ENCODE measurements at regions not wholly inside any gene's neighbourhood (a gene's known extent, or its start where the extent isn't known, plus 50 kb on each side); places are given as distances from the start of the nearest gene placed in this dataset.

GRCh38 chr1:30488324-30488913 lies 235.0 kb downstream of the MATN1 start:
- H3K4me1 Mint-ChIP-seq (ENCODE audit: low read depth), result no peaks in the 10 kb centered on the region
- H3K36me3 Mint-ChIP-seq (ENCODE audit: low read depth), result no peaks in the 10 kb centered on the region
- H3K27me3 Mint-ChIP-seq (ENCODE audit: low read depth), result no peaks in the 10 kb centered on the region
- no peak for DNase-seq (ENCODE audit: low spot score)
- H3K9me3 Mint-ChIP-seq (ENCODE audit: low read depth), result peaks cover 4% of the 10 kb centered on the region
- no peak overlapping the region for H3K27ac Mint-ChIP-seq (ENCODE audit: unreplicated experiment)
- H3K4me3 Mint-ChIP-seq (ENCODE audit: unreplicated experiment), result no peak overlapping the region
- TF ChIP-seq CTCF (IDR thresholded peaks at IDR 0.05), result no peak

- H3K4me1 Mint-ChIP-seq (ENCODE audit: low read depth), result no peaks in the 10 kb centered on the region
- H3K4me3 Mint-ChIP-seq (ENCODE audit: unreplicated experiment), result no peak overlapping the region
- H3K9me3 Mint-ChIP-seq (ENCODE audit: low read depth), result peaks cover 14% of the 10 kb centered on the region
- no peak for DNase-seq (ENCODE audit: low spot score)
- peaks cover under 1% of the 10 kb centered on the region for H3K36me3 Mint-ChIP-seq (ENCODE audit: low read depth)
- no peak for TF ChIP-seq CTCF (IDR thresholded peaks at IDR 0.05)
- H3K27me3 Mint-ChIP-seq (ENCODE audit: low read depth), result no peaks in the 10 kb centered on the region
- H3K27ac Mint-ChIP-seq (ENCODE audit: unreplicated experiment), result no peak overlapping the region
Observed at GRCh38 chr1:30487042-30487441, 236.3 kb downstream of the MATN1 start.

- DNase-seq (ENCODE audit: low spot score), result no peak
- Mint-ChIP-seq H3K4me1 (ENCODE audit: low read depth) (no peaks in the 10 kb centered on the region), H3K36me3 (ENCODE audit: low read depth) (peaks cover 8% of the 10 kb centered on the region), H3K27me3 (ENCODE audit: low read depth) (no peaks in the 10 kb centered on the region), H3K4me3 (ENCODE audit: unreplicated experiment) (no peak overlapping the region), H3K27ac (ENCODE audit: unreplicated experiment) (no peak overlapping the region), H3K9me3 (ENCODE audit: low read depth) (peaks cover 29% of the 10 kb centered on the region)
- TF ChIP-seq CTCF (IDR thresholded peaks at IDR 0.05), result no peak
Observed at GRCh38 chr1:30485072-30485471, 238.3 kb downstream of the MATN1 start.

GRCh38 chr1:30484668-30485067 lies 238.7 kb downstream of the MATN1 start:
- no peaks in the 10 kb centered on the region for H3K4me1 Mint-ChIP-seq (ENCODE audit: low read depth)
- no peaks in the 10 kb centered on the region for H3K27me3 Mint-ChIP-seq (ENCODE audit: low read depth)
- H3K4me3 Mint-ChIP-seq (ENCODE audit: unreplicated experiment), result no peak overlapping the region
- TF ChIP-seq CTCF (IDR thresholded peaks at IDR 0.05), result no peak
- H3K36me3 Mint-ChIP-seq (ENCODE audit: low read depth), result peaks cover 8% of the 10 kb centered on the region
- no peak for DNase-seq (ENCODE audit: low spot score)
- H3K9me3 Mint-ChIP-seq (ENCODE audit: low read depth), result peaks cover 33% of the 10 kb centered on the region
- no peak overlapping the region for H3K27ac Mint-ChIP-seq (ENCODE audit: unreplicated experiment)

GRCh38 chr1:30479575-30479974 lies 243.8 kb downstream of the MATN1 start:
- peaks cover 5% of the 10 kb centered on the region for H3K27me3 Mint-ChIP-seq (ENCODE audit: low read depth)
- H3K36me3 Mint-ChIP-seq (ENCODE audit: low read depth), result peaks cover 8% of the 10 kb centered on the region
- H3K27ac Mint-ChIP-seq (ENCODE audit: unreplicated experiment), result no peak overlapping the region
- H3K4me3 Mint-ChIP-seq (ENCODE audit: unreplicated experiment), result no peak overlapping the region
- H3K4me1 Mint-ChIP-seq (ENCODE audit: low read depth), result no peaks in the 10 kb centered on the region
- H3K9me3 Mint-ChIP-seq (ENCODE audit: low read depth), result peaks cover 34% of the 10 kb centered on the region
- no peak for TF ChIP-seq CTCF (IDR thresholded peaks at IDR 0.05)
- no peak for DNase-seq (ENCODE audit: low spot score)
